BJ (cell line): ENCODE measurements at regions not wholly inside any gene's neighbourhood (a gene's known extent, or its start where the extent isn't known, plus 50 kb on each side); places are given as distances from the start of the nearest gene placed in this dataset.

Source experiments
- CTCF ChIA-PET: fragments of 350-600 bp; formaldehyde crosslinking; extraction: SDS; loops from one replicate; lab custom pipeline; 2021; ENCODE audit warnings: antibody characterized with exemption, inconsistent platforms; lab: Yijun Ruan, JAX
- POLR2A ChIA-PET: fragments of 300-600 bp; sonication (Branson Sonifier 250); formaldehyde crosslinking; extraction: SDS; loops from one replicate; lab custom pipeline; 2021; ENCODE audit warnings: antibody characterized with exemption; lab: Charles Lee
- DNase-seq: peaks from one replicate; pipeline ENCODE4 v3.0.0-alpha.2; 2011; ENCODE audit warnings: low read depth
- H3K27me3 ChIP-seq: 2 replicates; pipeline ENCODE4 v1.6.0; 2011; ENCODE audit warnings: low read length; ENCODE audit not compliant: control insufficient read depth, insufficient read depth
- H3K36me3 ChIP-seq: 2 replicates; pipeline ENCODE4 v1.5.1; 2011; ENCODE audit warnings: low read length; ENCODE audit not compliant: control insufficient read depth, insufficient read depth
- H3K4me3 ChIP-seq: 2 replicates; pipeline ENCODE4 v1.5.1; 2011; ENCODE audit warnings: low read depth, mild to moderate bottlenecking, control low read depth, low read length
- TF ChIP-seq, protein P1 (sequence below): IDR thresholded peaks from 2 replicates; pipeline ENCODE4 v1.5.1; 2011; ENCODE audit warnings: low read depth, mild to moderate bottlenecking, control low read depth, inconsistent platforms, low read length, moderate library complexity; ENCODE audit not compliant: insufficient read depth

DNA sequence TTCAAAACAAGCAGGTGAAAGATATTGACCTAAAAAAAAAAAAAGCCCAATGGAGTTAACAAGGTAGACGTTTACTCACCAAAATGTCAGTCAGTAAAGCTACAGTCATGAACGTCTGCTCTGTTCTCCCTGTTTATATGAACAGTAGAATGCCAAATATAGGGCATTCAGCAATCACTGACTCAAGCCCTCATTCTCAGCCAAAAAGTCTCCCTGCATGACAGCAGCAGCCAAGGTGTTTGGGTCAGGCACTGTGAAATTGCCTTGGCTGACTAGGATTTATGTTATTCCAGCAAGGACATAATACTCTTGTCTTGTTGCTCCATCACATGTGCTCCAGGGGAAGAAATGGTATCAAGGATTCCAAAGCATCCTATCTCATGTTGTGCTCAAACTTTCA is 194.7 kb upstream of the RSPO3 start:
- TF ChIP-seq, protein P1, sequence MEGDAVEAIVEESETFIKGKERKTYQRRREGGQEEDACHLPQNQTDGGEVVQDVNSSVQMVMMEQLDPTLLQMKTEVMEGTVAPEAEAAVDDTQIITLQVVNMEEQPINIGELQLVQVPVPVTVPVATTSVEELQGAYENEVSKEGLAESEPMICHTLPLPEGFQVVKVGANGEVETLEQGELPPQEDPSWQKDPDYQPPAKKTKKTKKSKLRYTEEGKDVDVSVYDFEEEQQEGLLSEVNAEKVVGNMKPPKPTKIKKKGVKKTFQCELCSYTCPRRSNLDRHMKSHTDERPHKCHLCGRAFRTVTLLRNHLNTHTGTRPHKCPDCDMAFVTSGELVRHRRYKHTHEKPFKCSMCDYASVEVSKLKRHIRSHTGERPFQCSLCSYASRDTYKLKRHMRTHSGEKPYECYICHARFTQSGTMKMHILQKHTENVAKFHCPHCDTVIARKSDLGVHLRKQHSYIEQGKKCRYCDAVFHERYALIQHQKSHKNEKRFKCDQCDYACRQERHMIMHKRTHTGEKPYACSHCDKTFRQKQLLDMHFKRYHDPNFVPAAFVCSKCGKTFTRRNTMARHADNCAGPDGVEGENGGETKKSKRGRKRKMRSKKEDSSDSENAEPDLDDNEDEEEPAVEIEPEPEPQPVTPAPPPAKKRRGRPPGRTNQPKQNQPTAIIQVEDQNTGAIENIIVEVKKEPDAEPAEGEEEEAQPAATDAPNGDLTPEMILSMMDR = no peak
- Histone ChIP-seq H3K4me3 (no peak overlapping the region), H3K27me3 (no peaks in the 10 kb centered on the region), H3K36me3 (no peaks in the 10 kb centered on the region)
- DNase-seq = no peak
- ChIA-PET POLR2A (interaction anchor here (0.7 kb wide), 1 partner anchor 916 kb away, joined by 4 read pairs; no protein-coding TSS in a partner anchor), CTCF (no interaction called here)

DNA sequence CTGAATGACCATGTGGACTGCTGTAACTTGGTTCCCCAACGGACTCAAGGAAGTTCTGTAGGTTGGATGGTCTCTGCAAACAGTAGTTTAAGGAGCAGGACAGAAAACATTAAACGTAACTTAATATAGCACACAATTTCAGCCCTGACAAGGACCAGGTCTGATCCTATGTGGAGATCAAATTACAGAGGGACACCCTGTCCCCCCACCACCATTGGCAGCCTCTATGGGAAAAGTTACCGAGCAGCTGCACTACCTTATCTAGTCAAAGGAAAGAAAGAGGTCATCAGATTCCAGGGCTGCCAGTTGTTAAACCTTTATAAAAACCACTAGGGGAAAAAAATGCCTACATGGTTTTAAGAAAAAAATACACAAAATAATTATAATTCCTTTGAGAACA is 191.5 kb upstream of the RSPO3 start:
- Histone ChIP-seq H3K36me3 (no peaks in the 10 kb centered on the region), H3K27me3 (no peaks in the 10 kb centered on the region), H3K4me3 (no peak overlapping the region)
- no peak for DNase-seq
- TF ChIP-seq, protein P1 = no peak
- POLR2A ChIA-PET = no interaction called here
- CTCF ChIA-PET = no interaction called here

DNA sequence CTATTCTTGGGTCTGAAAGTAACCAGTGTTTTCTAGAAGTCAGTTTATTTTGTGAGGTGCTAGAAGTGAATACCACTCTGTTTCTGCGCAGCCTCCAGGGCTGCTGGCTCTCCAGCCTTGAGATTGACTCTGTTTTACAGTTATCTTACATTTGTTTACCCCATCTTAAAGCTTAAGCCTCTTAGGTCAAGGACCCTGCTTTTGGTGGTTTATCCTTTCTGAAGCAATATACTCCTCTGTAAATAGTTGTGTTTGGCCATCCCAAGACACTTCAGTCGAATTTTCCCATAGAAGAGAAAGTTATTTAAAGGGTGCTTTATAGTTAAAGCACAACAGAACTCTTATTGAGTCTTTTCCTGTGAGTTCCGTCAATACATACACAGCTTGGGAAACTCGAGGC is 190.6 kb upstream of the RSPO3 start:
- peaks cover 1% of the 10 kb centered on the region; the same call in 1 of the 2 replicates for H3K27me3 ChIP-seq
- TF ChIP-seq, protein P1 = no peak
- CTCF ChIA-PET = no interaction called here
- POLR2A ChIA-PET = no interaction called here
- H3K36me3 ChIP-seq = no peaks in the 10 kb centered on the region
- no peak overlapping the region for H3K4me3 ChIP-seq
- DNase-seq = no peak

DNA sequence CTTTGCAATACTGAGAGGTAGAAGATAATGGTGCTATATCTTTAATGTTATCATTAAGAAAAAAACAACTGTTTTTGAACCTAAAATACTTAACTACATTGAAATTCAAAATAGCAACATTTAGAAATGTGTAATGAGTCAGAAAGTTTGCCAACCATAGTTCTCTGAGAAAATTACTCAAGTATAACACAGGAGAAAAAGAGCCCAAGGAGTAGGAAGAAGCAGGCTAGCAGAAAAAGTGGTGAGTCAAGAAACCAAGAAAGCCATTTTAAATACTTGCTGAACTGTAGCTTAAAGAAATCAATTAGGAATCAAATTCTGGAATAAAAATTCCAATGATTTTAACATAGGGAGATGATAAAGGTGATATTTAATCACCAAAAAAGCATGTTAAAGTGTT is 181.0 kb upstream of the RSPO3 start:
- no peak for DNase-seq
- Histone ChIP-seq H3K4me3 (no peak overlapping the region), H3K27me3 (no peaks in the 10 kb centered on the region), H3K36me3 (no peaks in the 10 kb centered on the region)
- ChIA-PET POLR2A (no interaction called here), CTCF (no interaction called here)
- TF ChIP-seq, protein P1 = no peak

DNA sequence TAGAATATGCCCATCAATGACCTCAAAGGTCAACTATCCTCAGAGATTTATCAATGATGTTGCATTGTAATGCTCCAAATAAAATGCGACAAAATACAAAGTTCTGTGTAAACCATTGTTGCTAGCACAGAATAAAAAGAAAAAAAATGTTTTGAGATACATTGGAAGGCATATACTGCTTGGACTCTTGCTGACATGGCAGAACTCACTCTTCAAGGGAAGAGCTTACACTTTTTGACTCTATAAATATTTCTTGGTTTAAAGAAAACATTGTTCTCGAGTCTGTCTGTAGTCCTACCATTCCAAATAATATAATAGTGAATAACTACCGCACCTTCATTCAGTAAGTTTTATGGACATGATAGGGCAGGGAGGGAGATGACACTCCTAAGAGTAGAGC is 178.7 kb upstream of the RSPO3 start:
- POLR2A ChIA-PET = no interaction called here
- TF ChIP-seq, protein P1 = no peak
- CTCF ChIA-PET = no interaction called here

More for the DNA sequence above, 178.7 kb upstream of the RSPO3 start:
- H3K4me3 ChIP-seq = no peak overlapping the region
- H3K27me3 ChIP-seq = no peaks in the 10 kb centered on the region
- no peaks in the 10 kb centered on the region for H3K36me3 ChIP-seq
- no peak for DNase-seq
